HG02571 (cell line): ENCODE measurements at regions not wholly inside any gene's neighbourhood (a gene's known extent, or its start where the extent isn't known, plus 50 kb on each side); places are given as distances from the start of the nearest gene placed in this dataset.
"Not testable (repeated sequence)": the region's sequence is repeated elsewhere in the genome, so short reads cannot be mapped to it uniquely, and the experiment has no call there.

Experiments used
- ATAC-seq: cut with Tn5 transposase; IDR thresholded peaks from one replicate; pipeline ENCODE4 v1.9.1; 2021; ENCODE audit warnings: mild to moderate bottlenecking, moderate library complexity; ENCODE audit not compliant: unreplicated experiment

- no peak for ATAC-seq
Measured at GRCh38 chr5:108696951-108697715, 50.6 kb upstream of the FER start.

- ATAC-seq: no peak
Measured at GRCh38 chr5:108696407-108696806, 51.3 kb upstream of the FER start.

- ATAC-seq: no peak
Measured at GRCh38 chr5:108688485-108688884, 59.2 kb upstream of the FER start.

GRCh38 chr5:108687595-108688200, 60.0 kb upstream of the FER start:
- ATAC-seq: no peak

- no peak for ATAC-seq
Measured at GRCh38 chr5:108686676-108687075, 61.0 kb upstream of the FER start.

GRCh38 chr5:108685448-108686216, 62.1 kb upstream of the FER start:
- not testable (repeated sequence) for ATAC-seq

GRCh38 chr5:108681079-108681921, 66.4 kb upstream of the FER start:
- peak; percentile 92 for ATAC-seq

GRCh38 chr5:108678091-108678490, 69.6 kb upstream of the FER start:
- ATAC-seq: no peak

GRCh38 chr5:108675736-108676135, 72.0 kb upstream of the FER start:
- ATAC-seq: no peak

- no peak for ATAC-seq
Measured at GRCh38 chr5:108672639-108673038, 75.1 kb upstream of the FER start.

- ATAC-seq: no peak
Measured at GRCh38 chr5:108670591-108671289, 77.0 kb upstream of the FER start.

GRCh38 chr5:108669462-108669861, 78.2 kb upstream of the FER start:
- no peak for ATAC-seq

- no peak for ATAC-seq
Measured at GRCh38 chr5:108661590-108662219, 86.0 kb upstream of the FER start.

- no peak for ATAC-seq
Measured at GRCh38 chr5:108661024-108661423, 86.7 kb upstream of the FER start.

- ATAC-seq: no peak
Measured at GRCh38 chr5:108660291-108660690, 87.4 kb upstream of the FER start.

- no peak for ATAC-seq
Measured at GRCh38 chr5:108659531-108659930, 88.2 kb upstream of the FER start.

- no peak for ATAC-seq
Measured at GRCh38 chr5:108655750-108656450, 91.8 kb upstream of the FER start.

GRCh38 chr5:108654051-108654450, 93.6 kb upstream of the FER start:
- no peak for ATAC-seq

- no peak for ATAC-seq
Measured at GRCh38 chr5:108653201-108653600, 94.5 kb upstream of the FER start.
